IMR-90 (cell line): ENCODE measurements at regions not wholly inside any gene's neighbourhood (a gene's known extent, or its start where the extent isn't known, plus 50 kb on each side); places are given as distances from the start of the nearest gene placed in this dataset.

ENCODE experiments used
- ATAC-seq: fragments of 200-7000 bp; cut with Tn5 transposase; 2 replicates; pipeline ENCODE4 v1.9.1; 2020; ENCODE audit warnings: low read depth, mild to moderate bottlenecking, moderate library complexity
- BruUV-seq: library from RNA; stranded (reverse); fragments of 400-500 nt; replicated peaks from 2 replicates; lab custom pipeline; 2021; lab: Mats Ljungman, UMichigan
- CTCF ChIA-PET: fragments of 300-600 bp; formaldehyde crosslinking; extraction: SDS; loops from one replicate; lab custom pipeline; 2021; ENCODE audit warnings: antibody characterized with exemption; lab: Yijun Ruan, JAX
- POLR2A ChIA-PET: fragments of 300-600 bp; sonication (Branson Sonifier 250); formaldehyde crosslinking; loops from one replicate; lab custom pipeline; 2022; ENCODE audit warnings: antibody characterized with exemption; ENCODE audit not compliant: unreplicated experiment; lab: Charles Lee
- DNase-seq: peaks from one replicate; pipeline ENCODE4 v3.0.0; 2013
- H2AFZ ChIP-seq: replicated peaks from 2 replicates; pipeline ENCODE3; 2013; ENCODE audit warnings: low read length, mild to moderate bottlenecking; ENCODE audit not compliant: poor library complexity
- H2AK5ac ChIP-seq: 2 replicates; pipeline ENCODE4 v1.6.1; 2013; ENCODE audit warnings: low read depth, low read length, inconsistent platforms
- H2AK9ac ChIP-seq: replicated peaks from 2 replicates; pipeline ENCODE3; 2013; ENCODE audit warnings: mild to moderate bottlenecking, low read depth, low read length, moderate library complexity; ENCODE audit not compliant: poor library complexity
- H2BK120ac ChIP-seq: 2 replicates; pipeline ENCODE4 v1.6.1; 2013; ENCODE audit warnings: low read depth, low read length, inconsistent platforms
- H2BK15ac ChIP-seq: 3 replicates; pipeline ENCODE4 v1.6.1; 2013; ENCODE audit warnings: low read depth, low read length, inconsistent platforms
- H2BK20ac ChIP-seq: 2 replicates; pipeline ENCODE4 v1.6.1; 2013; ENCODE audit warnings: low read depth, mild to moderate bottlenecking, inconsistent platforms, low read length, moderate library complexity
- H2BK5ac ChIP-seq: 2 replicates; pipeline ENCODE4 v1.6.1; 2013; ENCODE audit warnings: mild to moderate bottlenecking, low read depth, low read length, inconsistent platforms; ENCODE audit not compliant: poor library complexity, severe bottlenecking
- H3K14ac ChIP-seq: replicated peaks from 2 replicates; pipeline ENCODE4 v1.6.1; 2013; ENCODE audit warnings: low read depth, low read length, inconsistent platforms
- H3K18ac ChIP-seq: 2 replicates; pipeline ENCODE4 v1.6.1; 2013; ENCODE audit warnings: low read depth, low read length, control low read depth
- H3K23ac ChIP-seq: 2 replicates; pipeline ENCODE4 v1.6.1; 2013; ENCODE audit warnings: low read depth, low read length, inconsistent platforms
- H3K27ac ChIP-seq: 2 replicates; pipeline ENCODE4 v1.5.1; 2013; ENCODE audit warnings: mild to moderate bottlenecking, control low read depth, low read length; ENCODE audit not compliant: insufficient read depth
- H3K27me3 ChIP-seq: 2 replicates; pipeline ENCODE4 v1.6.1; 2013; ENCODE audit warnings: low read length; ENCODE audit not compliant: control insufficient read depth, insufficient read depth
- H3K36me3 ChIP-seq: 2 replicates; pipeline ENCODE4 v1.6.1; 2013; ENCODE audit warnings: low read length, mixed read lengths; ENCODE audit not compliant: control insufficient read depth, insufficient read depth
- H3K4ac ChIP-seq: 2 replicates; pipeline ENCODE4 v1.6.1; 2013; ENCODE audit warnings: low read depth, low read length, inconsistent platforms
- H3K4me1 ChIP-seq: 2 replicates; pipeline ENCODE4 v1.6.1; 2013; ENCODE audit warnings: low read length, mixed read lengths; ENCODE audit not compliant: control insufficient read depth, insufficient read depth
- H3K4me2 ChIP-seq: 2 replicates; pipeline ENCODE4 v1.6.1; 2013; ENCODE audit warnings: low read depth, mild to moderate bottlenecking, control low read depth, low read length, moderate library complexity
- H3K4me3 ChIP-seq: 2 replicates; pipeline ENCODE4 v1.5.1; 2013; ENCODE audit warnings: low read depth, mild to moderate bottlenecking, control low read depth, low read length, moderate library complexity; ENCODE audit not compliant: insufficient read depth
- H3K56ac ChIP-seq: 2 replicates; pipeline ENCODE4 v1.6.1; 2013; ENCODE audit warnings: low read length, inconsistent platforms; ENCODE audit not compliant: insufficient read depth; ENCODE audit errors: extremely low read depth
- H3K79me1 ChIP-seq, 2 experiments: 2 replicates each; pipeline ENCODE4 v1.6.1; 2013; ENCODE audit warnings: low read length in 2 of 2, inconsistent platforms in 1 of 2, low read depth in 1 of 2
- H3K9ac ChIP-seq: 2 replicates; pipeline ENCODE4 v1.6.1; 2013; ENCODE audit warnings: low read depth, low read length, control low read depth
- H3K9me1 ChIP-seq: 2 replicates; pipeline ENCODE4 v1.6.1; 2013; ENCODE audit warnings: low read length, inconsistent platforms; ENCODE audit not compliant: insufficient read depth
- H3K9me3 ChIP-seq: 2 replicates; pipeline ENCODE4 v1.6.1; 2013; ENCODE audit warnings: low read length; ENCODE audit not compliant: control insufficient read depth, insufficient read depth
- H4K20me1 ChIP-seq: 2 replicates; pipeline ENCODE4 v1.6.1; 2013; ENCODE audit warnings: low read length, inconsistent platforms; ENCODE audit not compliant: insufficient read depth
- H4K5ac ChIP-seq: 2 replicates; pipeline ENCODE4 v1.6.1; 2013; ENCODE audit warnings: mild to moderate bottlenecking, low read depth, low read length, control low read depth
- H4K8ac ChIP-seq, 2 experiments: 2 replicates each; pipeline ENCODE4 v1.6.1; 2013; ENCODE audit warnings: low read depth in 2 of 2, low read length in 2 of 2, control low read depth in 1 of 2, inconsistent platforms in 1 of 2
- H4K91ac ChIP-seq: 2 replicates; pipeline ENCODE4 v1.6.1; 2013; ENCODE audit warnings: low read depth, low read length, inconsistent platforms; ENCODE audit not compliant: insufficient read depth
- CEBPB ChIP-seq: IDR thresholded peaks from 2 replicates; pipeline ENCODE4 v1.6.1; 2012; ENCODE audit warnings: low read depth, low read length, improper control_type of control experiment
- SMC3 ChIP-seq: fragments of 150-350 bp; IDR thresholded peaks from 2 replicates; pipeline ENCODE4 v1.6.1; 2016; ENCODE audit warnings: low read depth, mild to moderate bottlenecking, antibody characterized with exemption, low read length, moderate library complexity
- WGBS, 2 experiments: methylation state at CpG; one replicate each; pipeline versions ENCODE4 v1.1.5 to v1.1.7; 2013; ENCODE audit warnings: missing lambda C conversion rate in 2 of 2; ENCODE audit not compliant: insufficient read length in 1 of 2; ENCODE audit errors: extremely low coverage in 2 of 2; 5-methylcytosine and 5-hydroxymethylcytosine counted together
- dilution Hi-C: fragments of 300-500 bp; cut with HindIII; formaldehyde crosslinking; loops from one replicate; pipeline ENCODE4 v1.14.3; 2018; ENCODE audit warnings: low sequenced_read_pairs; ENCODE audit not compliant: unreplicated experiment
- in situ Hi-C: fragments of 300-500 bp; cut with MboI; formaldehyde crosslinking; loops from 3 replicates; pipeline ENCODE4 v1.14.3; 2019; ENCODE audit warnings: low sequenced_read_pairs, inconsistent platforms, mixed read lengths
- intact Hi-C: fragments of 100-400 bp; cut with micrococcal nuclease; formaldehyde crosslinking; loops from 2 replicates; pipeline ENCODE4 v1.10.0; 2022

DNA sequence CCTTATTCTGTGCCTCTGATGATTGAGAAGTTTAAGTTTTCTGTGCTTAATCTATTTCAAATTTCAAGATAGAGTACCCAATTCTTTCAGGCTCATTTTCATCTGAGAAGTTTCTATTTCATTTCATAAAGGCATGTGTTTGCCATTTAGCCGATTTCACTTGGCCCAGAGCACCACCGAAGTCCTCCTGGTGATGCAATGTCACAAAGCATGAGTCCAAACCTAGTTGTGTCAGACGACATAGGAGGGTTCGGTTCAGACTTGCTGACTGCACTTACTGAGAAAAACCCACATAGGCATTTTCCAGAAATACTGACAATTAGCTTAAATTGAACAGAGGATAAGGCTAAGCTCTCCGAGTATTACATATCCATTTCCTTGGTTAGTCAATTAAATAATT, 152.4 kb upstream of the FAR2 start:
- no peak overlapping the region for H3K9ac ChIP-seq
- no TSS peak for BruUV-seq
- intact Hi-C loops = loop anchor here (5.0 to 10.0 kb wide), 3 partner anchors 124 to 1262 kb away; no protein-coding TSS in a partner anchor

More for the DNA sequence above, 152.4 kb upstream of the FAR2 start:
- Histone ChIP-seq H3K14ac (no peak overlapping the region), H3K4me1 (no peaks in the 10 kb centered on the region), H2AFZ (no peak overlapping the region), H4K20me1 (no peaks in the 10 kb centered on the region), H2BK5ac (no peak overlapping the region), H3K4me3 (no peak overlapping the region), H3K27ac (no peak overlapping the region), H3K9me1 (no peaks in the 10 kb centered on the region), H3K4me2 (no peak overlapping the region), H2BK20ac (no peak overlapping the region), H4K8ac (no peak overlapping the region), H3K79me1 (no peaks in the 10 kb centered on the region), H4K5ac (no peak overlapping the region), H3K27me3 (no peaks in the 10 kb centered on the region), H2BK120ac (no peak overlapping the region), H2BK15ac (no peak overlapping the region), H3K36me3 (no peaks in the 10 kb centered on the region), H4K91ac (no peak overlapping the region), H3K9me3 (no peaks in the 10 kb centered on the region), H3K4ac (no peak overlapping the region), H3K56ac (no peak overlapping the region), H3K18ac (no peak overlapping the region), H3K23ac (no peak overlapping the region), H2AK9ac (no peak overlapping the region), H2AK5ac (no peak overlapping the region)
- in situ Hi-C loops (loop anchor here (25.0 kb wide), 1 partner anchor 1259 kb away; no protein-coding TSS in a partner anchor), dilution Hi-C loops (no loop called here)
- TF ChIP-seq CEBPB (peak; percentile 39; the same call in 1 of the 2 replicates), SMC3 (no peak)
- ATAC-seq = no peak
- DNase-seq = no peak
- ChIA-PET POLR2A (no interaction called here), CTCF (no interaction called here)
- WGBS, 2 experiments = 91% methylated on average over 4 of the region's 5 CpGs; no CpG with 5 or more reads in 1 of the 2 experiments
